BLaER1 (cell line): ENCODE measurements at regions not wholly inside any gene's neighbourhood (a gene's known extent, or its start where the extent isn't known, plus 50 kb on each side); places are given as distances from the start of the nearest gene placed in this dataset.
"Not testable (repeated sequence)": the region's sequence is repeated elsewhere in the genome, so short reads cannot be mapped to it uniquely, and the experiment has no call there.

Source experiments
- H3K27ac ChIP-seq: shearing (Covaris generic); formaldehyde crosslinking; 2 replicates; pipeline ENCODE4 v1.8.1; 2022
- H3K27me3 ChIP-seq: shearing (Covaris generic); formaldehyde crosslinking; 2 replicates; pipeline ENCODE4 v1.8.1; 2022
- H3K36me3 ChIP-seq: shearing (Covaris generic); formaldehyde crosslinking; 2 replicates; pipeline ENCODE4 v1.8.1; 2022
- H3K4me1 ChIP-seq: shearing (Covaris generic); formaldehyde crosslinking; 2 replicates; pipeline ENCODE4 v1.8.1; 2022
- H3K4me2 ChIP-seq: shearing (Covaris generic); formaldehyde crosslinking; 2 replicates; pipeline ENCODE4 v1.8.1; 2022
- H3K4me3 ChIP-seq: shearing (Covaris generic); formaldehyde crosslinking; 2 replicates; pipeline ENCODE4 v1.8.1; 2022
- H3K9ac ChIP-seq: shearing (Covaris generic); formaldehyde crosslinking; 2 replicates; pipeline ENCODE4 v1.8.1; 2022
- H3K9me3 ChIP-seq: shearing (Covaris generic); formaldehyde crosslinking; 2 replicates; pipeline ENCODE4 v1.8.1; 2022
- H4K20me1 ChIP-seq: shearing (Covaris generic); formaldehyde crosslinking; 2 replicates; pipeline ENCODE4 v1.8.1; 2022
- Cebpa-rat ChIP-seq: shearing (Covaris generic); IDR thresholded peaks from 2 replicates; pipeline ENCODE4 v1.8.1; 2022

DNA sequence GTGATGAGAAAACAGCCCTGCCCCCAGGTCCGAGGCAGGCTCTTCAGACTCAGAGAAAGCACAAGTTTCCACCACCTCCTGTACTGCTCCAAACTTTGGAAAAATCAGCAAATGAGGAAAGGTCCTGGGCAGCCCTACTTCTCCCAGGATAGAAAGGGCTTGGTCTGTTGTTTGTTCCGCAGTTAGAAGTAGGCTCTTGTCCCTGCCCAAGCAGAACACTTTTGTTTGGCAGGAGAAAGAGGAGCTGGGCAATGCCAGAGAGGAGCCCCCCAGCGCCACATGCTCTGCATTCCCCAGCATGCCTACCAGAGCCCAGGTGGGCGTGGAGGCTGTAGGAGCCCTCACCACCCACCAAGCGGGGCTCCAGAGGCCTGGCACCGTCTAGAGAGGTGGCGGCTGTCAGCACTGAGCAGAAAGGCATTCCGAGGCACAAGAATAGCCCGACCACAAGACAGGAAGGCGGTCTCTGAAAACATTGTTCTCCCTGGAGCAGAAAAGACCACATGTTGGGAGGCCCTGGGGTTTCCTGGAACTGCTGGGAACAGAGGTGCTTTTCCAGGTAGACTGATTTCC, 90.3 kb upstream of the CD82 start:
- H3K27ac ChIP-seq: no peak overlapping the region
- no peaks in the 10 kb centered on the region for H4K20me1 ChIP-seq
- no peak overlapping the region for H3K9ac ChIP-seq
- H3K27me3 ChIP-seq: no peaks in the 10 kb centered on the region
- peak overlapping the region; percentile 66 for H3K4me2 ChIP-seq
- H3K4me1 ChIP-seq: peaks cover 14% of the 10 kb centered on the region
- no peaks in the 10 kb centered on the region for H3K36me3 ChIP-seq
- no peaks in the 10 kb centered on the region for H3K9me3 ChIP-seq
- no peak overlapping the region for H3K4me3 ChIP-seq
- no peak for TF ChIP-seq Cebpa-rat

GRCh38 chr11:44482338-44482737, 83.1 kb upstream of the CD82 start:
- not testable (repeated sequence) for H3K9ac ChIP-seq, H3K4me2 ChIP-seq, H3K36me3 ChIP-seq, H3K27me3 ChIP-seq, H3K27ac ChIP-seq, H4K20me1 ChIP-seq, H3K4me3 ChIP-seq, H3K4me1 ChIP-seq
- peaks cover 21% of the 10 kb centered on the region for H3K9me3 ChIP-seq

GRCh38 chr11:44483919-44484610, 81.4 kb upstream of the CD82 start:
- H3K27me3 ChIP-seq: no peaks in the 10 kb centered on the region
- H3K9ac ChIP-seq: no peak overlapping the region
- H3K27ac ChIP-seq: no peak overlapping the region
- H3K36me3 ChIP-seq: no peaks in the 10 kb centered on the region
- H3K4me2 ChIP-seq: no peak overlapping the region
- H3K9me3 ChIP-seq: peaks cover 21% of the 10 kb centered on the region
- H3K4me3 ChIP-seq: no peak overlapping the region
- no peaks in the 10 kb centered on the region for H3K4me1 ChIP-seq
- H4K20me1 ChIP-seq: no peaks in the 10 kb centered on the region
- TF ChIP-seq Cebpa-rat: no peak

- Histone ChIP-seq H3K4me1 (no peaks in the 10 kb centered on the region), H3K4me2 (no peak overlapping the region), H3K27ac (no peak overlapping the region), H3K4me3 (no peak overlapping the region), H3K9ac (no peak overlapping the region), H3K36me3 (no peaks in the 10 kb centered on the region), H4K20me1 (no peaks in the 10 kb centered on the region), H3K27me3 (no peaks in the 10 kb centered on the region), H3K9me3 (peaks cover 21% of the 10 kb centered on the region)
- TF ChIP-seq Cebpa-rat: no peak
Observed at GRCh38 chr11:44488165-44488965, 77.1 kb upstream of the CD82 start.

GRCh38 chr11:44493383-44493782, 72.1 kb upstream of the CD82 start:
- Histone ChIP-seq H3K4me1 (no peaks in the 10 kb centered on the region), H3K9ac (no peak overlapping the region), H3K36me3 (no peaks in the 10 kb centered on the region), H3K9me3 (no peaks in the 10 kb centered on the region), H3K4me2 (no peak overlapping the region), H3K27me3 (no peaks in the 10 kb centered on the region), H3K4me3 (no peak overlapping the region), H3K27ac (no peak overlapping the region), H4K20me1 (no peaks in the 10 kb centered on the region)
- TF ChIP-seq Cebpa-rat: no peak

DNA sequence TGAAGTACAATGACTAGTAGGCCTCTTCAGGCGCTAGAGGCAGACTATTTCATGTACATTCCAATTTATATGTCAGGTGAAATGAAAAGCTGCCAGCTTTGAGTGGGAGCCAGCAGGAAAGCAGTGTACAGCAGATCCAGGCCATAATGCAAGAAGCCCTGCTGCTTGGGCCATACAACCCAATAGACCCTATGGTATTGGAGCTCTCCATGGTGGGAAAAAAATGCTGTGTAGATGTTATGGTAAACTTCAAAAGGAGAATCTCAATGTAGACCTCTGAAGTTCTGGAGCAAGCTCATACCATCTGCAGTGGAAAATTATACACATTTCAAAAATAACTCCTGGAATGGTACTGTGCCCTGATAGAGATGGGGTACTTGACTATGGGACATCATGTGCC, 71.5 kb upstream of the CD82 start:
- Histone ChIP-seq H3K36me3 (no peaks in the 10 kb centered on the region), H3K4me1 (no peaks in the 10 kb centered on the region), H3K9ac (no peak overlapping the region), H3K9me3 (no peaks in the 10 kb centered on the region), H3K27me3 (no peaks in the 10 kb centered on the region), H3K4me3 (no peak overlapping the region), H3K4me2 (no peak overlapping the region), H3K27ac (no peak overlapping the region), H4K20me1 (no peaks in the 10 kb centered on the region)
- no peak for TF ChIP-seq Cebpa-rat

DNA sequence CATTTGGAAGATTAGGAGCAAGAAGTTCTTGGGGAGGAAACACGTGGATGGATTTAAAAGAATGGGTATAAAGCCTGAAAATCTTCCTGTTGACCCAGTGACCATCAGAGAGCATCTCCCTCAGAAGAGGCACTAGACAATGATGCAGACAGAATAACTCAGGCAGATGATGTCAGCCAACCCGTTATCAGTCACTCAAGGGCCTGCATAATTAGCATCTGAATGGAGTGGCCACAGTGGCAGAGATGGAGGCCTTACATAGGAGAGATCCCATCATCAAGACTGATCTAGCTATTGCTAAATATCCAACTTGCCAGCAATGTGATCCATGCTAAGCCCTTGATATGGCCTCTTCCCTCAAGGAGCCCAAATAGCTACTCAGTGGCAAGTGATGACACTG, 70.7 kb upstream of the CD82 start:
- H4K20me1 ChIP-seq: no peaks in the 10 kb centered on the region
- H3K4me3 ChIP-seq: no peak overlapping the region
- H3K4me1 ChIP-seq: no peaks in the 10 kb centered on the region
- no peak overlapping the region for H3K4me2 ChIP-seq
- H3K9ac ChIP-seq: no peak overlapping the region
- H3K9me3 ChIP-seq: no peaks in the 10 kb centered on the region
- no peaks in the 10 kb centered on the region for H3K36me3 ChIP-seq
- H3K27me3 ChIP-seq: no peaks in the 10 kb centered on the region
- H3K27ac ChIP-seq: no peak overlapping the region
- no peak for TF ChIP-seq Cebpa-rat

- Histone ChIP-seq H3K9ac (no peak overlapping the region), H3K27ac (no peak overlapping the region), H3K4me1 (no peaks in the 10 kb centered on the region), H3K9me3 (no peaks in the 10 kb centered on the region), H4K20me1 (no peaks in the 10 kb centered on the region), H3K4me2 (no peak overlapping the region), H3K36me3 (no peaks in the 10 kb centered on the region), H3K4me3 (no peak overlapping the region), H3K27me3 (no peaks in the 10 kb centered on the region)
- TF ChIP-seq Cebpa-rat: no peak
Observed at GRCh38 chr11:44496391-44496790, 69.1 kb upstream of the CD82 start.

DNA sequence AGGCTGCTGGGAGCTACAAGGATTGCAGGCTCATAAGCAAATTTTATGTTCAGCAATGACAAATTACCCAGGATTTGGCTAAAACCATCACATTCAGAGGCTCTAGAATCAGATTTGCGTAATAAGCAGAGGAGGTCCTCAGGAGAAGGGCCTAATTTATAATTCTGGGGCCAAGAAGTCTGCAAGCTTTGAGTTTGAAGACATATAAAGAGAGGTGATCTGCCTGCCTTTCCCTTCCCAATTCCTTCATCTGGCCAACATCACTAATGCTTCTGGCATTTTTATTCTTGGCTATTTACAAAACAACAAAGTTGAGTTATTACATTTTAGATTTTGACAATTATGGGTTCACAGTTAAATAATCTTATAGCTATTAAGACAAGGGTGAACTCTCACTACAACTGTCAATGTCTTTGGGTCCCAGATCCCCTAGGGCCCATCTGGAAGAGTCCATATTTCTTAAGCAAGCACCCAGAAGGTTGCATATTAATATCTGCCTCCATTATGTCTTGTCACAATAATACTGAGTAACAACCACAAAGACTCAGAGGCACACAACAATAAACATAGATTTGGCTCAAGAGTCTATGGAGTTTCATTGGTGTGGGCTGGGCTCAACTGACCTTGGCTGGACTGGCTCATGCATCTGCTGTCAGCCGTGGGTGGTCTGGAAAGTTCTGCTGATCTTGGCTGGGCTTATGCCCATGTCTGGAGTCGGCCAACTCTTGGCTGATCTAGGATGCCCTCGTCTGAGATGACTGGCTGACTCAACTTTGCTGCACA, 67.2 kb upstream of the CD82 start:
- TF ChIP-seq Cebpa-rat: no peak
- Histone ChIP-seq H3K36me3 (no peaks in the 10 kb centered on the region), H3K4me2 (no peak overlapping the region)

More for the DNA sequence above, 67.2 kb upstream of the CD82 start:
- H3K9ac ChIP-seq: no peak overlapping the region
- H3K4me1 ChIP-seq: peaks cover under 1% of the 10 kb centered on the region; the same call in 1 of the 2 replicates
- no peak overlapping the region for H3K4me3 ChIP-seq
- no peak overlapping the region for H3K27ac ChIP-seq
- no peaks in the 10 kb centered on the region for H4K20me1 ChIP-seq
- no peaks in the 10 kb centered on the region for H3K27me3 ChIP-seq
- no peaks in the 10 kb centered on the region for H3K9me3 ChIP-seq
